GM20000 (cell line): ENCODE measurements at regions not wholly inside any gene's neighbourhood (a gene's known extent, or its start where the extent isn't known, plus 50 kb on each side); places are given as distances from the start of the nearest gene placed in this dataset.
"Not testable (repeated sequence)": the region's sequence is repeated elsewhere in the genome, so short reads cannot be mapped to it uniquely, and the experiment has no call there.

ENCODE experiments used
- DNase-seq: peaks from one replicate; pipeline ENCODE4 v3.0.0; 2012; ENCODE audit warnings: low spot score
- CTCF ChIP-seq: IDR thresholded peaks from 2 replicates; pipeline ENCODE4 v1.5.1; 2012; ENCODE audit warnings: mild to moderate bottlenecking, control low read depth; ENCODE audit errors: extremely low read depth, missing control alignments

- no peak for DNase-seq
- TF ChIP-seq CTCF, result no peak
Measured at GRCh38 chr2:122710049-122710448, 954.6 kb downstream of the TSN start.

GRCh38 chr2:122713800-122714199, 958.3 kb downstream of the TSN start:
- no peak for TF ChIP-seq CTCF
- no peak for DNase-seq

- DNase-seq, result not testable (repeated sequence)
Measured at GRCh38 chr2:122720822-122721221, 965.4 kb downstream of the TSN start.

- TF ChIP-seq CTCF, result no peak
- DNase-seq, result no peak
Measured at GRCh38 chr2:122734766-122735424, 979.4 kb downstream of the TSN start.

GRCh38 chr2:122736279-122736678, 980.8 kb downstream of the TSN start:
- DNase-seq, result no peak
- no peak for TF ChIP-seq CTCF

GRCh38 chr2:122737429-122738077, 982.1 kb downstream of the TSN start:
- no peak for TF ChIP-seq CTCF
- DNase-seq, result peak; percentile 32

GRCh38 chr2:122739732-122740593, 984.5 kb downstream of the TSN start:
- no peak for TF ChIP-seq CTCF
- DNase-seq, result peak; percentile 16
